Thyroid gland (tissue), 4 donors: ENCODE measurements at regions not wholly inside any gene's neighbourhood (a gene's known extent, or its start where the extent isn't known, plus 50 kb on each side); places are given as distances from the start of the nearest gene placed in this dataset.

Source experiments
- DNase-seq, 2 donors: peaks; one replicate each; pipeline ENCODE4 v3.0.0-alpha.2; 2019
- H3K27ac ChIP-seq, 3 donors: fragments of 200-600 bp; sonication (generic); 1 replicate in 2 of 3; 2 replicates in 1 of 3; pipeline ENCODE4 v1.5.1; 2016 to 2019; ENCODE audit warnings: mild to moderate bottlenecking in 1 of 3, moderate library complexity in 1 of 3
- H3K27me3 ChIP-seq: fragments of 200-600 bp; sonication (generic); one replicate; pipeline ENCODE4 v1.5.1; 2019
- H3K36me3 ChIP-seq, 2 donors: fragments of 200-600 bp; sonication (generic); one replicate each; pipeline ENCODE4 v1.5.1; 2016 to 2019
- H3K4me1 ChIP-seq, 2 donors: fragments of 200-600 bp; sonication (generic); one replicate each; pipeline ENCODE4 v1.5.1; 2017 to 2019
- H3K4me3 ChIP-seq, 3 donors: fragments of 200-600 bp; sonication (generic); replicated peaks in 1 of 3; 1 replicate in 2 of 3; 2 replicates in 1 of 3; pipeline ENCODE4 v1.5.1; 2016; ENCODE audit warnings: mild to moderate bottlenecking in 1 of 3
- H3K9me3 ChIP-seq: fragments of 200-600 bp; sonication (generic); one replicate; pipeline ENCODE4 v1.5.1; 2017
- POLR2A ChIP-seq, 2 donors: fragments of 450-650 bp; IDR thresholded peaks; one replicate each; pipeline ENCODE4 v1.6.1; 2017; ENCODE audit warnings: antibody characterized with exemption in 2 of 2, mild to moderate bottlenecking in 2 of 2, moderate library complexity in 1 of 2
- WGBS, 2 donors: methylation state at CpG; one replicate each; pipeline ENCODE4 v1.1.5; 2017; 5-methylcytosine and 5-hydroxymethylcytosine counted together
- intact Hi-C: fragments of 100-400 bp; cut with DNase I; formaldehyde crosslinking; loops from one replicate; pipeline ENCODE4 v1.15.1; 2023
- TF ChIP-seq, protein P1 (sequence below), 6 experiments: fragments of 200-600 bp in 3 of 6; fragments of 450-650 bp in 3 of 6; sonication (generic) in 3 of 6; IDR thresholded peaks; one replicate each; pipeline ENCODE4 v1.5.1; 2016 to 2019; ENCODE audit warnings: antibody characterized with exemption in 6 of 6, mild to moderate bottlenecking in 2 of 6, inconsistent platforms in 1 of 6, moderate library complexity in 1 of 6

DNA sequence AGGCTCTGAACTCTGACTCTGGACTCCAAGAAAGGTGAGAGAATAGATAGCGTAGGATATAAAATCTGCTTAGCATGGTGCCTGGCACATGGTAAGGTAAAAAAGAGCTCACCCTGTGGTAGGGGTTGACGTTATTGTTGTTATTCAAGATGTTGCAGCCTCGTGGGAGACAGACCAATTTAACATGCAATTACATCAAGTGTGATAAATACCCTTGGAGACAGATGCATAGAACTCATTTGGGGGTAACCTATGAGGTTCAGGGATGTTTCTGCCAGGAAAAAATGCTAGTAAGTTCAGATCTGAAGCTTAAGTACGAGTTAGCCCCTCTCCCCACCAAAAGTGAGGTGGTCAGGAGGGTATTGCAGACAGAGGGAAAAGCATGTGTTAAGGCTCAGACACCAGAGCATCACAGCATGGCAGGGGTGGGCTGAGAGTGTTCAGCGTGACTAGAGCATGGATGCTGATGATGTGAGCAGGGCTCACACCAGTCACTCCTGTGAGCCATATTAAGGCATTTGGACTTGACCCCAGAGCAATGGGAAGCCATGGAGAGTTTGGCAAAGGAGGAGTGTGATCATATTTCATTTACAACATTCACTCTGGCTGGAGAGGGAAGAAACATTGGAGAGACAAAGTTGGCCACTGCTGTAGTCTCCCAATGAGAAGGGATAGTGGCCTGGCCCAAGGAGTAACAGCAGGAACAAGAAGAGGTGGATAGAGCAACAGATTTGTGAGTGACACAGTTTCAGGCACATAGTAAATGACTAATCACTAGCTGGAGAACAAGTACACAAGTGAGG lies 181.0 kb downstream of the UACA start:
- 76 to 82% methylated on average over 5 of the region's 5 CpGs for WGBS, 2 donors
- TF ChIP-seq, protein P1, sequence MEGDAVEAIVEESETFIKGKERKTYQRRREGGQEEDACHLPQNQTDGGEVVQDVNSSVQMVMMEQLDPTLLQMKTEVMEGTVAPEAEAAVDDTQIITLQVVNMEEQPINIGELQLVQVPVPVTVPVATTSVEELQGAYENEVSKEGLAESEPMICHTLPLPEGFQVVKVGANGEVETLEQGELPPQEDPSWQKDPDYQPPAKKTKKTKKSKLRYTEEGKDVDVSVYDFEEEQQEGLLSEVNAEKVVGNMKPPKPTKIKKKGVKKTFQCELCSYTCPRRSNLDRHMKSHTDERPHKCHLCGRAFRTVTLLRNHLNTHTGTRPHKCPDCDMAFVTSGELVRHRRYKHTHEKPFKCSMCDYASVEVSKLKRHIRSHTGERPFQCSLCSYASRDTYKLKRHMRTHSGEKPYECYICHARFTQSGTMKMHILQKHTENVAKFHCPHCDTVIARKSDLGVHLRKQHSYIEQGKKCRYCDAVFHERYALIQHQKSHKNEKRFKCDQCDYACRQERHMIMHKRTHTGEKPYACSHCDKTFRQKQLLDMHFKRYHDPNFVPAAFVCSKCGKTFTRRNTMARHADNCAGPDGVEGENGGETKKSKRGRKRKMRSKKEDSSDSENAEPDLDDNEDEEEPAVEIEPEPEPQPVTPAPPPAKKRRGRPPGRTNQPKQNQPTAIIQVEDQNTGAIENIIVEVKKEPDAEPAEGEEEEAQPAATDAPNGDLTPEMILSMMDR (IDR thresholded peaks at IDR 0.05) = no peak
- no peak for TF ChIP-seq POLR2A (IDR thresholded peaks at IDR 0.05)
- Histone ChIP-seq H3K4me3 (no peak overlapping the region), H3K9me3 (no peaks in the 10 kb centered on the region), H3K27me3 (peaks cover 3% of the 10 kb centered on the region), H3K27ac (no peak overlapping the region), H3K4me1 (peaks cover 0 to 4% of the 10 kb centered on the region in 2 donors), H3K36me3 (no peaks in the 10 kb centered on the region)
- DNase-seq = no peak
- intact Hi-C loops = no loop called here

DNA sequence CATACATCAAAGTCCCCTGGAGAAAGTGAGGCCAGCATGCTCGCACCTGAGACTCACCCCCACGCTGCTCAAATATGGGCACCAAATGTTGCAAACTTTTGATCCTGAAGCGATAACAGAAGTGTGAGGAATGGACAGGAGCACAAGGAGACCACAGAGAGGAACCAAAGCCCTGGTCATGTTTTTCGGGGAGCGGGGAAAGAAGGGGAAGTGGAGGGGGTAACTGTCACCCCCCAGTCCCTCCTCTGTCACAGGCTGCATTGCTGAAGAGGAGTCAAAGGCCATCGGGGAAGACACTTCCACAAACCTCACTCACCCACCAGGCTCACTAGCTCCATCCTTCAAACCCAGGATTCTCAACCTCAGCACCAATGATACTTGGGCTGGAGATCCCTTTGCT lies 182.4 kb downstream of the UACA start:
- Histone ChIP-seq H3K27me3 (peaks cover 3% of the 10 kb centered on the region), H3K4me3 (no peak overlapping the region), H3K9me3 (no peaks in the 10 kb centered on the region), H3K27ac (no peak overlapping the region), H3K36me3 (no peaks in the 10 kb centered on the region), H3K4me1 (peaks cover 0 to 4% of the 10 kb centered on the region in 2 donors)
- TF ChIP-seq POLR2A (IDR thresholded peaks at IDR 0.05) = no peak
- TF ChIP-seq, protein P1 (IDR thresholded peaks at IDR 0.05) = no peak
- WGBS, 2 donors = 82 to 92% methylated on average over 6 of the region's 6 CpGs
- DNase-seq = no peak
- intact Hi-C loops = no loop called here

DNA sequence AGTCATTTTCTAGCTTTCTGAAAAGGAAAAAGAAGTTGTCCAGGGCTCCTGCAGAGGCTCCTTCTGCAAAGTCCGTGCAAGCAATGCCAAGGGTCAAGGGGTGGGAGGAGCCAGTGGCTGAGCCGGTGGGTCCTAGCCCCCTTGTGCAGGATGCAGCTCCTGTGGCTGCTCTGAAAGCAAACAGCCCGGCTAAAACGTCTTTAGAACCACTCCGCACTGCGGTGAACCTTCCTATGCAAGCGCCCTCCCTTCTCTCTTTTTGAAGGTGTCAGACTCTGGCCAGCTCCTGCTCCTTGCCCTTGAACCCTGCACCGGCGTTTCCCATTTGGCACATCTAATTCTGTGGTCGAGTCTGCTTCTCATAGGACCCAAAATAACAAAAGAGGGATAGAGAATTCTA lies 183.1 kb downstream of the UACA start:
- H3K4me3 ChIP-seq = no peak overlapping the region
- DNase-seq = no peak
- intact Hi-C loops = no loop called here
- no peaks in the 10 kb centered on the region for H3K9me3 ChIP-seq
- no peak overlapping the region for H3K27ac ChIP-seq
- no peaks in the 10 kb centered on the region for H3K27me3 ChIP-seq
- peaks cover 0 to 4% of the 10 kb centered on the region in 2 donors for H3K4me1 ChIP-seq
- 46 to 52% methylated on average over 10 of the region's 10 CpGs for WGBS, 2 donors
- H3K36me3 ChIP-seq = no peaks in the 10 kb centered on the region
- TF ChIP-seq, protein P1 (IDR thresholded peaks at IDR 0.05) = no peak
- TF ChIP-seq POLR2A (IDR thresholded peaks at IDR 0.05) = no peak

DNA sequence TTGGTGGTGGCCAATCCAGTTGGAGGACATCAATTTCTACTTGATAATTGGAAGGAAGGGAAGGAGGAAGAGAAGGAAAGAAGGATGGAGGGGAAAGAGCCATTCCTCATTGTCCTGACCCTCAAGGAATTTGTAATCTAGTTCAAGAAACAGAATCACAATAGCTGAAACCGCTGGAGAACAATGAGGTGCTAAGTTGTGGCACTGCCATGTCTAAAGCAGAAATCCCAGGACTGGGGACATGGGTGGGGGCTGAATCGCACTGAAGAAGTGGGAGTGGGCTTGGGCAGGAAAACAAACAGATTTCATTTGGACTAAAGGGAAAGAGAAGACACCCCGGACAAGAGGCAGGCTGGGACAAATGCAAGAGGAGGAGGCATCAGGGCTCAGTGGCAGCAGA lies 183.6 kb downstream of the UACA start:
- intact Hi-C loops = no loop called here
- no peaks in the 10 kb centered on the region for H3K4me1 ChIP-seq
- WGBS, 2 donors = 74 to 80% methylated on average over 3 of the region's 3 CpGs

DNA sequence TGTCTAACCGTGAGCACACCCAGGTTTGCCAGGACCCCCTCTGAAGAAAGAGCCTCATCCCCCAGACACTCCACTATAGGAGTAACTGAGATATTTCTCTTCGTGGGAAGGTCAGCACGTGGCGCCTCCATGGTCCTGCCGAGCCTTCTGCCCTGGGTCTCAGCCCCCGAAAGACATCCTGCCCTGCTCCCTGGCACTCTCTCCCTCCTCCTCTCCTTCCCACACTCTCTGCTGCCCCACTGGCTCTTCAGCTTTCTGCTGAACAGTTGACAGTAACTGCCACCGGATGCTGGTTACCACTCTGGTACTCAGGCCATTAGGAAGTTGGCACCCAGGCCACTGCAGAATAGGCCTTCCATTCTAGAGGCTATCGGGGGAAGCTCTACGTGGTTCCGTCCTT lies 185.2 kb downstream of the UACA start:
- no peaks in the 10 kb centered on the region for H3K4me1 ChIP-seq
- intact Hi-C loops = no loop called here
- no peak for DNase-seq
- no peaks in the 10 kb centered on the region for H3K27me3 ChIP-seq
- H3K9me3 ChIP-seq = no peaks in the 10 kb centered on the region
- WGBS, 2 donors = 95 to 96% methylated on average over 10 of the region's 10 CpGs
- no peak overlapping the region for H3K4me3 ChIP-seq
- TF ChIP-seq, protein P1 (IDR thresholded peaks at IDR 0.05) = no peak
- H3K27ac ChIP-seq = no peak overlapping the region
- H3K36me3 ChIP-seq = no peaks in the 10 kb centered on the region

More for the DNA sequence above, 183.6 kb downstream of the UACA start:
- no peak overlapping the region for H3K27ac ChIP-seq
- H3K4me3 ChIP-seq = no peak overlapping the region
- DNase-seq = no peak
- H3K36me3 ChIP-seq = no peaks in the 10 kb centered on the region
- H3K9me3 ChIP-seq = no peaks in the 10 kb centered on the region
- no peaks in the 10 kb centered on the region for H3K27me3 ChIP-seq
- no peak for TF ChIP-seq POLR2A (IDR thresholded peaks at IDR 0.05)
- TF ChIP-seq, protein P1 (IDR thresholded peaks at IDR 0.05) = no peak
